GM12865 (cell line): ENCODE measurements at regions not wholly inside any gene's neighbourhood (a gene's known extent, or its start where the extent isn't known, plus 50 kb on each side); places are given as distances from the start of the nearest gene placed in this dataset.
"Not testable (repeated sequence)": the region's sequence is repeated elsewhere in the genome, so short reads cannot be mapped to it uniquely, and the experiment has no call there.

ENCODE experiments used
- DNase-seq: peaks from one replicate; pipeline ENCODE4 v3.0.0; 2010; ENCODE audit warnings: low read depth
- H3K4me3 ChIP-seq: 2 replicates; pipeline ENCODE4 v1.5.1; 2011; ENCODE audit warnings: mild to moderate bottlenecking, low read depth, low read length, control low read depth
- CTCF ChIP-seq: IDR thresholded peaks from 2 replicates; pipeline ENCODE4 v1.5.1; 2011; ENCODE audit warnings: low read length, control low read depth, low read depth, inconsistent platforms; ENCODE audit not compliant: insufficient read depth; ENCODE audit errors: missing control alignments

DNA sequence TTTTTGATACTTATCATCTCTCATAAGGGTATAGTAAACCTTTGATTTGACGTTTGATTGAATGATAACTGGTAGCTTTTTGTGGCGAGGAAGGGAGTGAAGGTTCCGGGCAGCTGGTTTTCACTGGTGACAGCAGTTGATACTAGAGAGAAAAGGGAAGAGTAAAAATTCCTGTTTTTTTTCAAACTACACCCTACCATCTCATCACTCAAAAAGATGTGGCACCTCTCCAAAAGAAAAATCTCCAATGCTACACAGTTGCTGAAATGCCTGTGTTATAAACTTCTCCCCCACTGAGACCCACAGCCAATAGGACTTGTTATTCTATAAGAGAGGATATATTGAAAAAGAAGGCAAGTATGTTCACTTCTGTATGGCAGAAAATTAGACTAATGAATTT is 154.0 kb downstream of the MAIP1 start:
- no peak for TF ChIP-seq CTCF
- no peak overlapping the region for H3K4me3 ChIP-seq
- DNase-seq = no peak

DNA sequence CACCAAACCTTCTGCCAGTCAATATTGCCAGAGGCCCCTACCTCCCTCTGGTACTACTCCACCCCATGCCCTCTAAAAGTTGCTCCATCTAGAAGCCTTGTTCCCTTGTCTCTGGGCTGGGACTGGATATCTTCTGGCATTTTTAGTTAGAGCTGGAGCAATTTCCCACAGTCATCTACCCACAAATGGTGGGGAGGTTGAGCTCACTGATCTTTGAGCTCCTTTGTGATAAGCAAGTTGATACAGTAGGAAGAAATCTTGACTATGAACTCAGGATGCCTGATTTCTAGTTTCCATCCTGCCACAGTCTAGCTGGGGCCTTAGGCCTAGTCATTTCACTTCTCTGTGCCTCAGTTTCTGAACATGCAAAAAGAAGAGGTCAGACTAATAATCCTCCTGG is 155.0 kb downstream of the MAIP1 start:
- no peak overlapping the region for H3K4me3 ChIP-seq
- no peak for DNase-seq
- no peak for TF ChIP-seq CTCF

GRCh38 chr2:200113016-200113799 is 157.8 kb downstream of the MAIP1 start:
- not testable (repeated sequence) for H3K4me3 ChIP-seq, DNase-seq

DNA sequence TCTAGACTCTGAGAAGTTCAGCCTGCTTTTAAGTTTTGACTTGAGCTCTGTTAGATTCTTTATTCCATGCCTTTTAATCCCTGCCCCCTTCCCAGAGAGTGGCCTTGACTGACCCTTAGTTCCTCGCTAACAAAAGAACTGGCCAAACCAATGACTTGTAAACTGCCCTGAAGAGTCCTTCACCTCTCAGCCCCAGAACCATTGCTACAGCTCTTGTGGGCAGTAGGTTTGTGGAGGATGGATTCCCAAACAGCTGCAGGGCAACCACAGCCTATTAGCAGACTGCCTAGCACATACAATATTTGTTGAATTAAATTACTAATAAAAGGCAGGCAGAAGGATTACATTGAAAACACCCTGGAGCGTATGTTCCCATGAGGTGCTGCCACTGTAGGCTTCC is 163.9 kb downstream of the MAIP1 start:
- no peak for DNase-seq
- H3K4me3 ChIP-seq = no peak overlapping the region
- no peak for TF ChIP-seq CTCF

- no peak for DNase-seq
- no peak overlapping the region for H3K4me3 ChIP-seq
- TF ChIP-seq CTCF = no peak
Measured at GRCh38 chr2:200121931-200122330, 166.5 kb downstream of the MAIP1 start.

DNA sequence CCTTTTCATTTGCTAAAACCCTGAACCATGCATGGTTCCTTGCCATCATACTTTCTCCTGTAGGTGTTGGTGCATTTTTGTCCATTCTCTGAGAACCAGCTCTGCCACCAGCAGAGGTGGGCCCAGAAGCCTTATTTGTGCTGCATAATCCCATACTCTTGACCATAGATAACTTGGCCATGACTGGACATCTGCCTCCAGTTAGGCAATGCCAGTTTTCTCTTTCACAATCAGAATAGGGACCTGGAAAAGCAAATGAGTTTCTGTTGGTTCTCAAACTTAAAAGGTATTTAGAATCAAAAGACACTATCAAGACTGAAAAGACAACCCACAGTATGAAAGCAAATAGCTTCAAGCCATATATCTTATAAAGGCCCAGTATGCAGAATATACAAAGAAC is 167.3 kb downstream of the MAIP1 start:
- H3K4me3 ChIP-seq = no peak overlapping the region
- no peak for DNase-seq
- TF ChIP-seq CTCF = no peak

- not testable (repeated sequence) for DNase-seq, H3K4me3 ChIP-seq
Measured at GRCh38 chr2:200124665-200125368, 169.4 kb downstream of the MAIP1 start.
